Activated effector memory CD4-positive, alpha-beta T cell treated with anti-CD3 and anti-CD28 coated beads, Interleukin-2, amount 50 U/mL, for 16 hours (primary cell): ENCODE measurements at regions not wholly inside any gene's neighbourhood (a gene's known extent, or its start where the extent isn't known, plus 50 kb on each side); places are given as distances from the start of the nearest gene placed in this dataset.
"Not testable (repeated sequence)": the region's sequence is repeated elsewhere in the genome, so short reads cannot be mapped to it uniquely, and the experiment has no call there.

Source experiments
- DNase-seq: peaks from one replicate; pipeline ENCODE4 v3.0.0-alpha.2; 2020

DNA sequence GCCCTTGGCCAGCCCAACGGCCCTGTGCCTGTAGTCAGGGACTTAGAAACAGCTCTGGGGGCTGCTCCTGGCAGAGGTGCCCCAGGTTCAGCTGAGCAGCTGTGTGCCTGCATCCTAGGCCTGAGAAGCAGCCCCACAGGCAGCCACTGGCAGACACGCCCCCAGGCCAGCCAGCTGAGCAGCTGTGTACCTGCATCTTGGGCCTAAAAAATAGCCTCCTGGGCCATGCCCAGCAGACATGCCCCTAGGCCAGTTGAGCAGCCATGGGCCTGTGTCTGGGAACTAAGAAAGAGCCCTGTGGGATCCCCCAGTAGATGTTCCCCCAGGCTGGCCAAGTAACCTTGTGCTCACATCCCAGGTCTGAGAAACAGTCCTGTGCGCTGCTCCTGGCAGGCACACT is 64.0 kb downstream of the TBR1 start:
- DNase-seq, result peak; percentile 53

GRCh38 chr2:161481619-161482018 is 65.5 kb downstream of the TBR1 start:
- DNase-seq, result no peak

- no peak for DNase-seq
Measured at GRCh38 chr2:161484061-161484460, 68.0 kb downstream of the TBR1 start.

DNA sequence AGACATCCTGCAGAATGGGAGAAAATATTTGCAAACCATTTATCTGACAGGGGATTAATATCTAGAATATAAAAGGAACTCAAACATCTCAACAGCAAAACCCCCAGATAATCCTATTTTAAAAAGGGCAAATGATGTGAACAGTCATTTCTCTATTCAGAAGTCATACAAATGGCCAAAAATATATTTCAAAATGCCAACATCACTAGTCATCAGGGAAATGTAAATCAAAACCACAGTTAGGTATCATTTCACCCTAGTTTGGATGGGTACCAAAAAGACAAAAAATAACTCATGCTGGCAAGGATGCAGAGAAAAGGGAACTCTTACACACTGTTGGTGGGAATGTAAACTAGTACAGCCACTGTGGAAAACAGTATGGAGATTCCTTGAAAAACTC is 70.0 kb downstream of the TBR1 start:
- DNase-seq, result no peak

- no peak for DNase-seq
Measured at GRCh38 chr2:161488131-161488699, 72.1 kb downstream of the TBR1 start.

GRCh38 chr2:161488879-161489278 is 72.8 kb downstream of the TBR1 start:
- DNase-seq, result no peak

- not testable (repeated sequence) for DNase-seq
Measured at GRCh38 chr2:161500892-161501610, 85.0 kb downstream of the TBR1 start.

DNA sequence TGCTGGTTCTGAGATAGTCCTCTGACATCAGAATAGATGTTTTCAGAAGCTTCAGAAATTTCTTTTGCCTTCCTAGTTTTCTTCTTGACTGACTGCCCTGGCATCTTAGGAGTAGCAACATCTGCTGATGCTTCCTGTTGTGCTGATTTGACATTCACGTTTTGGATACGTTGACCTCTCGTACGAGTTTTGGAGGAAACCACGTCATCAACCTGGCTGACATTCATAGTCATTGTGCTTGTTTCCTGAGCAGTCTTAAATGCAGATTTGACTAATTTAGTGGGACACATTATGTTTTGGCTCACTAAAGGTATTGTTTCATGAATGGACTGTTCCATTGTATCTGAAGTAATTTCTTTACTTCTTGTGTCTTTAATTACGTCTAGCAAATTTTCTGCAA is 86.2 kb downstream of the TBR1 start:
- DNase-seq, result not testable (repeated sequence)

DNA sequence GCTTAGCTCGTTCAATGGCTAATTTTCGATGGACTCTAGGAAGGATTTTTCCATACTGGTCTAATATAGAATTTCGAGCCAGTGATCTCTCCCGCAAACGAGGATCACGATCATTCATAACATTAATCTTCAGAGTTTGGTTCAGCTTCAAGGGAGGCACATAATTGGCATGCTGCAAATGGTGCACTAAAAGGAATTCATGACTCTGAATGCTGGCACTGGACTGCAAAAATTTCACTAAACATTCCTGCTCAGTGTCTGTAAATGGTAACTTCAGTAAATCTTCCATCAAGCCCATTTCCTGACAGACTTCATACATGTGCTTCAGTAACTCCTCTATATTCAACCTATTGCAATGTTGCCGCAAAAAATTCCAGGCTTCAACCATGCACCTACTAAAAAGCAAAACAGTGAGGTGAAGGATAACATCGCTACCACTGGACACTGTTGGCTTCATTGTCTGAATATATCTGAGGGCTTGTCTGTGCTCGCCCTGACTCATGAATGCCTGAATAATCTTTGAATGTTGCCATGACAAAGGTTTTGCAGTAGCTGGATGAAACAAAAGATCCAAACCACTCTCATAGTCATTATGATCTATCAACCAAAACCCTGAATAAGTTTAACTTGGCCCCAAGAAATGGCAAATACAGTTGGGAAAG is 88.7 kb downstream of the TBR1 start:
- DNase-seq, result not testable (repeated sequence)

- not testable (repeated sequence) for DNase-seq
Measured at GRCh38 chr2:161505466-161505865, 89.4 kb downstream of the TBR1 start.

GRCh38 chr2:161513295-161514032 is 97.4 kb downstream of the TBR1 start:
- DNase-seq, result not testable (repeated sequence)

- no peak for DNase-seq
Measured at GRCh38 chr2:161522796-161523195, 101.4 kb upstream of the SLC4A10 start.

GRCh38 chr2:161533218-161533617 is 91.0 kb upstream of the SLC4A10 start:
- DNase-seq, result no peak

GRCh38 chr2:161546635-161547034 is 77.6 kb upstream of the SLC4A10 start:
- no peak for DNase-seq

DNA sequence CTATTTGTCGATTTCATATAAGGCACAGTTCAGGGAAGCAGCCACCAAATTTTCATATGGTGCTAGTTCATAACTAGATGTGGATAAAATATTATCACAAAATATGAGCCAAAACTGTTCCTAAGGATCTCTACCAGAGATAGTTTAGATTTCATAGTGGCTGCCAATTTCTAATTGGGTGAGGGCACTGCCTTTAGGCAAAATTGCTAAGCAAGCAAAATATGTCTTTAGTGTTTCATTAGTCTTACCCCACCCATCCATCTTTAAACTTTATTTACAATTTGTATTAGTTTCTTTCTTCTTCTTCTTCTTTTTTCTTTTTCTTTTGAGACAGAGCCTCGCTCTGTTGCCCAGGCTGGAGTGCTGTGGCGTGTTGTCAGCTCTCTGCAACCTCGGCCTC is 77.1 kb upstream of the SLC4A10 start:
- no peak for DNase-seq

GRCh38 chr2:161552015-161552414 is 72.2 kb upstream of the SLC4A10 start:
- DNase-seq, result no peak

GRCh38 chr2:161555826-161556225 is 68.4 kb upstream of the SLC4A10 start:
- no peak for DNase-seq

DNA sequence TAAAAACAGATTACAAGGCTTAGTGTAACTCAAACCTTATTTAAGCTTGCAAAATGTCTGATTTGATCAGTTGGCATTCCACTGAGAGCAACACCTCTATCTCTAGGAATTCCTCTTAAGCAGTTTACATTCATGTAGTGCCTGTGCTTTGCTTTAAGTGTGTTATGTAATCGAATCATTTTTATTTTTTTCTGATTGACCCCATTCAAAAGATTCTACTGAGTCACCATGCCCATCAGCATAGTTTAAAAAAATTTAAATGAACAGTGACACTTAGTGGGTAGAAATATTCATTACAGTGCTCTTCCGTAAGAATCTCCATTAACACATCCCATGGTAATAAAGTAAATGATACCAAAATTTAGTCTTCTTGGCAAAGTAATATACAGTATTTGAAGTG is 67.8 kb upstream of the SLC4A10 start:
- no peak for DNase-seq

GRCh38 chr2:161557538-161557937 is 66.7 kb upstream of the SLC4A10 start:
- no peak for DNase-seq

DNA sequence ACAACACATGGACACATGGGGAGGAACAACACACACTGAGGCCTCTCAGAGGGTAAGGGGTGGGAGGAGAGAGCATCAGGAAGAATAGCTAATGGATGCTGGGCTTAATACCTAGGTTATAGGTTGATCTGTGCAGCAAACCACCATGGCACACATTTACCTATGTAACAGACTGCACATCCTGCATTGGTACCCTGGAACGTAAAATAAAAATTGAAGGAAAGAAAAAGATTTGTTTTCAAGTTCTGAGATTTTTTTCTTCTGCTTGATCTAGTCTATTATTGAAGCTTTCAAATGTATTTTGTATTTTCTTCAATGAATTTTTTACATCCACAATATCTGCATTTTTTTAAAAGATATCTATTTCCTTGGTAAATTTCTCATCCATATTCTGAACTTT is 59.3 kb upstream of the SLC4A10 start:
- no peak for DNase-seq

DNA sequence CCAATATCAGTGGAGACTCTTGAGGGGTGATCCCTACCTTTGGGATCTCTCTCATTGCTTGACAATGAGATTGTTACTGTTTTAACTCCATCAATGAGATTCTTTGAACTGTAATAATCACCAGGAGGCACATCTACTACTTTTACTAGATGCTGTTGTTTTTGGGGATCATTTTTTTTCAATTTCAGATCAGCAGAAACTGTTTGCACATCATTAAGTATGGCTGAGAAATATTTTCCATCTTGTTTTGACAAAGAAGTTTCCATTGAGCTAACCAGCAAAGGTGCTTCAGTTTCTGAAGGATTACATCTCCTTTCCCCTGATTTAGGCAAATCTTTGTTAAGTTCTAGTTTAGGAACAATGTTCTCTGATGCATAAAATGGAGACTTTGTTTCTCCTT is 54.8 kb upstream of the SLC4A10 start:
- no peak for DNase-seq

GRCh38 chr2:161570424-161571050 is 53.7 kb upstream of the SLC4A10 start:
- no peak for DNase-seq

DNA sequence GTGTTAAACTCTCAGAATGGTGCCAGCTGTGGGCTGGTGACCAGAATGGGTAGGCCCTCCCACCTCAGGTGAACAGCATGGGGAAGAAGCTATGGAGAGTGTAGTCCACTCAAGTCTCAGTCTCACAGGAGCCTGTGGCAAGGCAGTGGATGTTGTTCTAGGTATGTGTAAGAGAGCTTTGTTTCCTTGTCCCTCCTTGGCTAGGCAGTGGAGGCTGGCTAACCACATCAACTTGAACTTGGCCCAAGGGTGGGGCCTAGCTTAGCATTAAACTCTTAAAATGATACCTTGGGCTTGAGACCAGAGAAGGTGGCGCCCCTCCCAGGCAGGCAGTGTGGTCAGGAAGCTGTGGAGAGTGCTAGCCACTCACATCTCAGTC is 53.2 kb upstream of the SLC4A10 start:
- DNase-seq, result no peak
